Fibroblast of pulmonary artery (primary cell): ENCODE measurements at regions not wholly inside any gene's neighbourhood (a gene's known extent, or its start where the extent isn't known, plus 50 kb on each side); places are given as distances from the start of the nearest gene placed in this dataset.
A peak's percentile ranks its signal among the peaks of the same experiment; 100 is the strongest.

Source experiments
- DNase-seq: peaks from one replicate; pipeline ENCODE4 v3.0.0-alpha.2; 2010; ENCODE audit warnings: low read depth
- H3K4me3 ChIP-seq: replicated peaks from 2 replicates; pipeline ENCODE4 v1.5.1; 2011; ENCODE audit warnings: low read depth, mild to moderate bottlenecking, control low read depth, low read length, moderate library complexity
- TF ChIP-seq, protein P1 (sequence below): IDR thresholded peaks from 2 replicates; pipeline ENCODE4 v1.5.1; 2011; ENCODE audit warnings: mild to moderate bottlenecking, control low read depth, low read length, inconsistent platforms; ENCODE audit errors: missing control alignments

DNA sequence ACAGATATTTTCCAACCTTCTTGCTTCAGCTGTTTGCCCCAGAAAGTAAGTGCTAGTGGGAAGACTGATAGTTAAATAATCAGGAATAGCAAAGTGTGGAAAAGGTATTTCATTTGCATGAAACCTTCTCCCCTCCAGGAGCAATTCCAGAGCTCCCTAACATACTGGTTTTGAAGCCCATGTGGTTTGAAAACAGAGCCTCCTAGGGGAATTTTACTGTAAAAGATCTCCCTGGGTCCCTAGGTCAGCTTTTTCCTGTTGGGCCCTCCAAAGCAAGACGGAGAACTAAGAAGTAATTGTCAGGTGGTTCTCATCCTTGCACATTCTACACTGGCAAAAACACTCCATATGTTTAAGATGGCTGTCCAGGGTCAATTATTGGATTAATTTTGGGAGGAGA, 218.7 kb upstream of the FOXD3 start:
- no peak for DNase-seq
- H3K4me3 ChIP-seq = no peak overlapping the region
- TF ChIP-seq, protein P1, sequence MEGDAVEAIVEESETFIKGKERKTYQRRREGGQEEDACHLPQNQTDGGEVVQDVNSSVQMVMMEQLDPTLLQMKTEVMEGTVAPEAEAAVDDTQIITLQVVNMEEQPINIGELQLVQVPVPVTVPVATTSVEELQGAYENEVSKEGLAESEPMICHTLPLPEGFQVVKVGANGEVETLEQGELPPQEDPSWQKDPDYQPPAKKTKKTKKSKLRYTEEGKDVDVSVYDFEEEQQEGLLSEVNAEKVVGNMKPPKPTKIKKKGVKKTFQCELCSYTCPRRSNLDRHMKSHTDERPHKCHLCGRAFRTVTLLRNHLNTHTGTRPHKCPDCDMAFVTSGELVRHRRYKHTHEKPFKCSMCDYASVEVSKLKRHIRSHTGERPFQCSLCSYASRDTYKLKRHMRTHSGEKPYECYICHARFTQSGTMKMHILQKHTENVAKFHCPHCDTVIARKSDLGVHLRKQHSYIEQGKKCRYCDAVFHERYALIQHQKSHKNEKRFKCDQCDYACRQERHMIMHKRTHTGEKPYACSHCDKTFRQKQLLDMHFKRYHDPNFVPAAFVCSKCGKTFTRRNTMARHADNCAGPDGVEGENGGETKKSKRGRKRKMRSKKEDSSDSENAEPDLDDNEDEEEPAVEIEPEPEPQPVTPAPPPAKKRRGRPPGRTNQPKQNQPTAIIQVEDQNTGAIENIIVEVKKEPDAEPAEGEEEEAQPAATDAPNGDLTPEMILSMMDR = no peak

DNA sequence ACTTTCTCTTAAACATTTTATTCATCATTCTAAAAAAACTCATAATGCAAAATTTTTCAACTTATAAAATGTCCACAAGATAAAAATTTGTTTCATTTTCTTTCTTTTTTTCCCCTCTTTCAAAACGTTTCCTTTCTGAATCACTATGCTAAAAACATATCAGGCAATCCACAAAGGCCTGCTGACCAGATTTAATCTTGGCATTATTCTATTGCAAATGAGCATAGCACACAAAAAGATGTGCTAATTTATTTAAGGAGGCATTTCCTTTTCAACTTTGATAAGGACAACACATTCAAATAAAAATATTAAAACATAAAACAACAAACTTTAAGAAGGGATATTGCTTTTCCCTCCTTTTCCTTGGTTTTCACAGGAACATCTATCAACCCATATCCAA, 215.3 kb upstream of the FOXD3 start:
- no peak overlapping the region for H3K4me3 ChIP-seq
- TF ChIP-seq, protein P1 = no peak
- DNase-seq = no peak

DNA sequence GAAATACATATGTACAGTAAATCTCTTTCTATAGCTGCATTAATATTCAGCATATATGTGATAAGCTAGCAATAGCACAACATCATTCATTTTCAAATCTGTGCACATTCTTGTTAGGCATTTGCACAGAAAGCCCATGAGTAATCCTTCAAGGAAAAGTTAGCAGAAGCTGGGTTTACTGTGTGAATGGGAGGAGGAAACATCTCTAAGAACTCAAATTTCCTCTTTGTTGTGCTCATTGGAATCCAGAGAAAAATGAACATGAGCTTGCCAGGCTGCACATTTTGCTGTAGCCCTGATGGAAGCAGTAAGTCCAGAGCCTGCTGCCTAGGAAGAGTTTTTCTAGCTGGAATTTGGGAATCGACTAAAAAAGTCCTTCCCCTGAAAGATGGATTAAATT, 214.2 kb upstream of the FOXD3 start:
- H3K4me3 ChIP-seq = no peak overlapping the region
- DNase-seq = no peak
- TF ChIP-seq, protein P1 = no peak

DNA sequence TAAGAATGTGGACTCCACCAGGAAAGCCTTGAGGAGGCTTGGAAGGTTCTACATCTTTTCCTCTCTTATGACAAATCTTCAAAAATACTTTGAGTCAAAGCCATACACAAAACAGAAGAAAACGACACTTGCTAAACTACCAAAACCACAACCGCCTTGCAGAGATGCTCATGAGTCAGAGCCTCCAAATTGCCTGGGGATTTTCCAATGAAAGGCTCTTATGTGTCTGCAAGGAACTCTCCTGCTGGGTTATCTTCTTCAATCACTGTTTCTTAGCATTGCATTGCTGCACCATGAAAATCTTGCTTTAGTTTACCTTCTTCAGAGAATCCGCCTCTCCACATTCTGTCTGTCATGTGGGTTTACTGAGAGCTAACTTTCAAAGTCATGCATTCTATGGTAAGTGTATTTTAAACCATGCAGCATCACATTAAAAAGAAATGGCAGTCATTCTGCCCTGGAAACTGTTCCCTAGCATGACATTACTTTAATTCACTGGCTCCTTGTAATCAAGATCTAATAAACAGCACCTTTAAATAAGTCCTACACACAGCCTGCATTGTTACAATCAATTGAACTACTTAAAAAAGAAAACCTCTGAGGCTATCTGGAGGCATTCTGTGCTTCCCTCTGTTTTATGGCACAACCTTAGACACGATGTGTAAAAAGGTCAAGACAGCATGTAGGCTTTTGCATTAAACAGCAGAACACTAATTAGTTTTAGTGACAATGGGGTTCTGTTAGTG, 210.0 kb upstream of the FOXD3 start:
- TF ChIP-seq, protein P1 = no peak
- no peak overlapping the region for H3K4me3 ChIP-seq
- peak; percentile 38 for DNase-seq

DNA sequence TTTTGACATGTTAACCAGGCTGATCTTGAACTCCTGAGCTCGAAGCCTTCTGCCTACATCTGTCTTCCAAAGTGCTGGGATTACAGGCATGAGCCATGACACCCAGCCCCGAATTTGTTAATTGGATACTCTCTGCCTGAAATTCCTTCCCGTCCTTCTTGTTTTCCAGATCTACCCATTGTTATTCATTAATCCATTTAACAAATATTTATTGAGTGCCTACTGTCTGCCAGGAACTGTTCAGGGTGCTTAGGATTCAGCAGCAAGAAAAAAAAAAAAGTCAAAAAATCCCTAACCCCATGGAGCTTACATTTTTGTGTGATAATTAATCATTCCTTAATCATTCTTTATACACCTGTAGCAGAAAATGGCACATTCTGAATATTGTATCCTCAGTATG, 206.8 kb upstream of the FOXD3 start:
- TF ChIP-seq, protein P1 = no peak

DNA sequence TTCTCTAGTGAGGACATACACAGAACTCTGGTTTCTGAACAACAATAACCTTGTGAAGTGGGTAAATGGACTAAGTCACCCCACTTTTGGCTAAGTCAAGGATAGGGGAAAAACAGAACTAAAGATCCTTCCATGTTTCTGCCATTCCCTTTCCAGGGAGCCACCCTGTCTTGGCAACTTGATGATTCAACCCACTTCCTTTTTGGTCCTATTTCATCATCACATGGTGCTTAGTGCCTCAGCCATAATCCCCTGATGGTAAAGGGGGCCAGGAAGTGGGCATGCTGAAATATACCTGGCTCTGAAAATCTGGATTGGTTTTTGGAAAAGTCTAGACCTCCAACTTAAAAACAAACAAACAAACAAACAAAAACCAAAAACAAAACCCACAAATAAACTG, 206.4 kb upstream of the FOXD3 start:
- DNase-seq = peak; percentile 16
- TF ChIP-seq, protein P1 = no peak
- no peak overlapping the region for H3K4me3 ChIP-seq

More for the DNA sequence above, 206.8 kb upstream of the FOXD3 start:
- H3K4me3 ChIP-seq = no peak overlapping the region
- no peak for DNase-seq

DNA sequence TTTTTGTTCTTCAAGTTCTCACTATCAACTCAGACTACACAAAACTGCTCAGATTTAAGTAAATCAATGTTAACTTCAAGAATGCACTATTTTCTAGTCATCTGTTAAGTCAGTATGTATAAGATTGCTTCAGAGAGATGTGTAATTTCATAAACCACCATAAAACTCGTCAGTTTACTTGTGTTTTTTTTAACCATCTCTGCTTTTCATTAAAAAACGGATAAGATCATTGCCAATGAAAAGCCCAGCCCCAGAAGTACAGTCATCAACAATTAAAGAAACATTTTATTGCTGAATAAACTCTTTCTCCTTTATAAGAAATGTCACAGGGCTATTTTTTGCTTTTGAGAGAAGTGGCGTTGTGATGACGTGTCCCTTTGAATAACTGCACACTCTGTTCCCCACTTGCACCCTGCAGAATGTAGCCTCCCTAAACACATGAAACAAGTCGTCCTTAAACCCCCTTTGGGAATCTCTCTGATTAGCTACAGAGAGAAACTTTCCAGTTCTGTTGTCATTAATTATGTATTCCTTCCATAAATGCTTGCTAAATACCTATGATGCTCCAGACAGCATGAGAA, 202.7 kb upstream of the FOXD3 start:
- no peak overlapping the region for H3K4me3 ChIP-seq
- DNase-seq = no peak
- TF ChIP-seq, protein P1 = no peak
